ENCODE measurements at regions not wholly inside any gene's neighbourhood (a gene's known extent, or its start where the extent isn't known, plus 50 kb on each side); places are given as distances from the start of the nearest gene placed in this dataset.
"Not testable (repeated sequence)": the region's sequence is repeated elsewhere in the genome, so short reads cannot be mapped to it uniquely, and the experiment has no call there.

DNA sequence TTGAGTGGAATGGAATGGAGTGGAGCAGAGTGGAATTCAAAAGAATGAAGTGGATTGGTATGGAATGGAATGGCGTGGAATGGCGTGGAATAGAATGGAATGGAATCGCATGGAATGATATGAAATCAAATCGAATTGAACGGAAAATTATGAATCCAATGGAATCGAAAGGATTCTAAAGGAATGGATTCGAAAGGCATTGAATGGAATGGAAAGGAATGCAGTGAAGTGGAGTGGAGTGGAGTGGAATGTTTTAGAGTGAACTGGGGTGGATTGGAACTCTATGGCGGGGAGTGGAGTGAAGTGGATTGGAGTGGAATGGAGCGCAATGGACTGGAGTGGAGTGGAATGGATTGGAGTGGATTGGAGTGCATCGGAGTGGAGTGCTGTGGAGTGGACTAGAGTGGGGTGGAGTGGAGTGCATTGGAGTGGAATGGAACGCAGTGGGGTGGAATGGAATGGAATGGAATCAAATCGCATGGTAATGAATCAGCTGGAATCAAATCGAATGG is 1048.5 kb downstream of the CDY1 start:
- H3K4me3 ChIP-seq (replicated peaks in 1 of 4; ENCODE audit: control extremely low read depth in 1 of 4, insufficient read depth in 1 of 4, low read depth in 3 of 4, low read length in 4 of 4); H3K9ac ChIP-seq (ENCODE audit: insufficient read depth, low read length): not testable (repeated sequence)
- peak in 1 of 2 donors; percentile 14 for DNase-seq (ENCODE audit: low read depth in 2 of 2)

DNA sequence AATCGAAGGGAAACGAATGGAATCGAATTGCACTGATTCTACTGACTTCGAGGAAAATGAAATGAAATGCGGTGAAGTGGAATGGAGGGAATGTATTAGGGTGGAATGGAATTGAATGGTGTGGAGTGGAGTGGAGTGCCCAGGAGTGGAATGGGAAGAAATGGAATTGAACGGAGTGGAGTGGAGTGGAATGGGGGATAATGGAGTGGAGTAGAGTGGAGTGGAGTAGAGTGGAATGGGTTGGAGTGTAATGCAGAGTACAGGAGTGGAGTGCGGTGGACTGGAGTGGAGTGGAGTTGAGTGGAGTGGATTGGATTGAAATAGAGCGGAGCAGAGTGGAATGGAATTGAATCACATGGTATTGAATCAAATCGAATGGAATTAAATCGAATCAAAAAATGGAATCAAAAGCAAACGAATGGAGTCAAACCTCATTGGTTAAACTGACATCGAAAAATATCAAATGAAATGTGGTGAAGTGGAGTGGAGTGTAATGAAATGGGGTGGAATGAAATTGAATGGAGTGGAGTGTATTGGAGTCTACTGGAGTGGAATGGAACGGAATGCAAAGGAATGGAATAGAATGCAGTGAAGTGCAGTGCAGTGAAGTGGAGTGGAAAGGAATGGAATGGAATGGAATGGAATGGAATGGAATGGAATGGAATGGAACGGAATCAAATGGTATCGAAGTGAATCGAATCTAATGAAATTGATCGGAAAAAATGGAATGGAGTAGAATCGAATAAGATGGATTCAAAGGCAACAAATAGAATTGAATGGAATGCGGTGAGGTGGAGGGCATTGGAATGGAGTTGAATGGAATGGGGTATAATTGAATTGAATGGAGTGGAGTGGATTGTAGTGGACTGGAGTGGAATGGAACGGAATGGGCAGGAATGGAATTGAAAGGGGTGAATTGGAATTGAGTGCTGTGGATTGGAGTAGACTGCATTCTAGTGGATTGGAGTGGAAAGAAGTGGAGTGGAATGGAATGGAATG is 1049.3 kb downstream of the CDY1 start:
- H3K9ac ChIP-seq (ENCODE audit: insufficient read depth, low read length); H3K9me3 ChIP-seq (ENCODE audit: control insufficient read depth, insufficient read depth, low read depth, low read length); H3K36me3 ChIP-seq (ENCODE audit: control insufficient read depth, insufficient read depth, low read length); H3K79me2 ChIP-seq (ENCODE audit: control insufficient read depth, insufficient read depth, low read length); H3K27me3 ChIP-seq (ENCODE audit: control insufficient read depth, insufficient read depth, low read length); H3K4me2 ChIP-seq (ENCODE audit: extremely low read depth, insufficient read depth, low read length); H3K4me3 ChIP-seq (replicated peaks in 1 of 4; ENCODE audit: control extremely low read depth in 1 of 4, insufficient read depth in 1 of 4, low read depth in 3 of 4, low read length in 4 of 4); H3K4me1 ChIP-seq (ENCODE audit: control insufficient read depth, extremely low read depth, insufficient read depth, low read length); H2AFZ ChIP-seq (ENCODE audit: low read length); H4K20me1 ChIP-seq (ENCODE audit: control insufficient read depth, extremely low read depth, insufficient read depth, low read length); H3K27ac ChIP-seq (ENCODE audit: insufficient read depth, low read length): not testable (repeated sequence)
- peak in 1 of 2 donors; percentile 32 for DNase-seq (ENCODE audit: low read depth in 2 of 2)

More for the DNA sequence above, 1048.5 kb downstream of the CDY1 start:
- not testable (repeated sequence) for H3K9me3 ChIP-seq (ENCODE audit: control insufficient read depth, insufficient read depth, low read depth, low read length); H3K79me2 ChIP-seq (ENCODE audit: control insufficient read depth, insufficient read depth, low read length); H3K27me3 ChIP-seq (ENCODE audit: control insufficient read depth, insufficient read depth, low read length); H3K36me3 ChIP-seq (ENCODE audit: control insufficient read depth, insufficient read depth, low read length); H3K4me1 ChIP-seq (ENCODE audit: control insufficient read depth, extremely low read depth, insufficient read depth, low read length); H3K4me2 ChIP-seq (ENCODE audit: extremely low read depth, insufficient read depth, low read length); H4K20me1 ChIP-seq (ENCODE audit: control insufficient read depth, extremely low read depth, insufficient read depth, low read length); H2AFZ ChIP-seq (ENCODE audit: low read length); H3K27ac ChIP-seq (ENCODE audit: insufficient read depth, low read length)
